HEK293T (cell line): ENCODE measurements at regions not wholly inside any gene's neighbourhood (a gene's known extent, or its start where the extent isn't known, plus 50 kb on each side); places are given as distances from the start of the nearest gene placed in this dataset.

ENCODE experiments used
- ARNT ChIP-seq: fragments of 450-650 bp; IDR thresholded peaks from 2 replicates; pipeline ENCODE4 v1.6.1; 2017; ENCODE audit warnings: mild to moderate bottlenecking
- FOXM1 ChIP-seq: fragments of 450-650 bp; IDR thresholded peaks from 2 replicates; pipeline ENCODE4 v1.6.1; 2017; ENCODE audit warnings: mild to moderate bottlenecking, borderline replicate concordance
- HDGF ChIP-seq: fragments of 450-650 bp; IDR thresholded peaks from 2 replicates; pipeline ENCODE4 v1.6.1; 2017; ENCODE audit warnings: antibody characterized with exemption, borderline replicate concordance
- SP1 ChIP-seq: fragments of 450-650 bp; IDR thresholded peaks from 2 replicates; pipeline ENCODE4 v1.6.1; 2017
- SUZ12 ChIP-seq: fragments of 450-650 bp; IDR thresholded peaks from 2 replicates; pipeline ENCODE4 v1.6.1; 2016; ENCODE audit warnings: mild to moderate bottlenecking
- TARDBP ChIP-seq: fragments of 450-650 bp; IDR thresholded peaks from 2 replicates; pipeline ENCODE4 v1.6.1; 2016
- TF ChIP-seq, protein P1 (sequence below): fragments of 450-650 bp; IDR thresholded peaks from 2 replicates; pipeline ENCODE4 v1.6.1; 2016

DNA sequence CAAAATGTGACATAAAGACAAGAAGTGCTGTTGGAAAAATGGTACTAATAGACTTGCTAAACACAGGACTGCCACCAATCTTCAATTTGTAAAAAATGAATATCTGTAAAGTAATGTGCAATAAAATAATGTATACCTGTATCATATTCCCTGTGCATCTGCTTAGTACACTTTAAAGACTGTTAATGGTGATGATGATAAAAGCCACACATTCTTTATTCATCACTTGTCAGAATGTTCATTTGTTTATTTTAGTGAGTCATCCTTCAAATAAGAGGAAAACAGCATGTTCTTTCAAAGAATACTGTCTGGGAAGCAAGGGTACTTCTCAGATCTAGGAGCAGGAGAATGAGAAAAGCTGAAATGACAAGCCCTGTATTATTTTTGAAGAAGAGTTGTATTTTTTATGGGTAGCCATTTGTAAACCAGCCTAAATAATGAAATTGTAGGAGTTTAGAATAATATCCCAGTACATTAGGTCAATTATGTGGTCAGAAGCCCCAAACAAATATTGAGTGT lies 78.3 kb upstream of the PSMA6 start:
- TF ChIP-seq SP1 (no peak), SUZ12 (no peak), FOXM1 (no peak), TARDBP (no peak), ARNT (no peak), HDGF (no peak)
- TF ChIP-seq, protein P1, sequence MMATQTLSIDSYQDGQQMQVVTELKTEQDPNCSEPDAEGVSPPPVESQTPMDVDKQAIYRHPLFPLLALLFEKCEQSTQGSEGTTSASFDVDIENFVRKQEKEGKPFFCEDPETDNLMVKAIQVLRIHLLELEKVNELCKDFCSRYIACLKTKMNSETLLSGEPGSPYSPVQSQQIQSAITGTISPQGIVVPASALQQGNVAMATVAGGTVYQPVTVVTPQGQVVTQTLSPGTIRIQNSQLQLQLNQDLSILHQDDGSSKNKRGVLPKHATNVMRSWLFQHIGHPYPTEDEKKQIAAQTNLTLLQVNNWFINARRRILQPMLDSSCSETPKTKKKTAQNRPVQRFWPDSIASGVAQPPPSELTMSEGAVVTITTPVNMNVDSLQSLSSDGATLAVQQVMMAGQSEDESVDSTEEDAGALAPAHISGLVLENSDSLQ: no peak
